GM18508 (cell line): ENCODE measurements at regions not wholly inside any gene's neighbourhood (a gene's known extent, or its start where the extent isn't known, plus 50 kb on each side); places are given as distances from the start of the nearest gene placed in this dataset.

Source experiments
- ATAC-seq: cut with Tn5 transposase; IDR thresholded peaks from one replicate; pipeline ENCODE4 v1.9.1; 2021; ENCODE audit warnings: moderate number of reproducible peaks; ENCODE audit not compliant: insufficient read depth, unreplicated experiment

GRCh38 chr5:28269978-28270377 is 1231.6 kb upstream of the CDH9 start:
- no peak for ATAC-seq

- no peak for ATAC-seq
Measured at GRCh38 chr5:28265877-28266276, 1227.5 kb upstream of the CDH9 start.

- no peak for ATAC-seq
Measured at GRCh38 chr5:28254846-28255245, 1216.5 kb upstream of the CDH9 start.

GRCh38 chr5:28253431-28253830 is 1215.0 kb upstream of the CDH9 start:
- ATAC-seq, result no peak

GRCh38 chr5:28249771-28250415 is 1211.5 kb upstream of the CDH9 start:
- no peak for ATAC-seq

- ATAC-seq, result no peak
Measured at GRCh38 chr5:28234356-28234968, 1196.1 kb upstream of the CDH9 start.

GRCh38 chr5:28226407-28226806 is 1188.0 kb upstream of the CDH9 start:
- no peak for ATAC-seq

GRCh38 chr5:28219539-28219938 is 1181.2 kb upstream of the CDH9 start:
- no peak for ATAC-seq

- no peak for ATAC-seq
Measured at GRCh38 chr5:28217695-28218094, 1179.3 kb upstream of the CDH9 start.

- ATAC-seq, result peak; percentile 73
Measured at GRCh38 chr5:28216939-28217360, 1178.6 kb upstream of the CDH9 start.

- ATAC-seq, result no peak
Measured at GRCh38 chr5:28215091-28215490, 1176.7 kb upstream of the CDH9 start.

- ATAC-seq, result no peak
Measured at GRCh38 chr5:28214292-28214691, 1175.9 kb upstream of the CDH9 start.

- no peak for ATAC-seq
Measured at GRCh38 chr5:28208356-28208755, 1170.0 kb upstream of the CDH9 start.

- ATAC-seq, result no peak
Measured at GRCh38 chr5:28190011-28190410, 1151.6 kb upstream of the CDH9 start.

- ATAC-seq, result no peak
Measured at GRCh38 chr5:28174691-28175090, 1136.3 kb upstream of the CDH9 start.

GRCh38 chr5:28165096-28165495 is 1126.7 kb upstream of the CDH9 start:
- no peak for ATAC-seq

GRCh38 chr5:28164568-28164967 is 1126.2 kb upstream of the CDH9 start:
- no peak for ATAC-seq

- ATAC-seq, result no peak
Measured at GRCh38 chr5:28156981-28157380, 1118.6 kb upstream of the CDH9 start.

GRCh38 chr5:28143519-28143918 is 1105.1 kb upstream of the CDH9 start:
- ATAC-seq, result no peak

- ATAC-seq, result no peak
Measured at GRCh38 chr5:28132151-28132550, 1093.8 kb upstream of the CDH9 start.

GRCh38 chr5:28117691-28118090 is 1079.3 kb upstream of the CDH9 start:
- no peak for ATAC-seq

GRCh38 chr5:28117273-28117672 is 1078.9 kb upstream of the CDH9 start:
- ATAC-seq, result no peak
